ENCODE measurements at regions not wholly inside any gene's neighbourhood (a gene's known extent, or its start where the extent isn't known, plus 50 kb on each side); places are given as distances from the start of the nearest gene placed in this dataset.
"Not testable (repeated sequence)": the region's sequence is repeated elsewhere in the genome, so short reads cannot be mapped to it uniquely, and the experiment has no call there.

- not testable (repeated sequence) for TF ChIP-seq CTCF, POLR2A (IDR thresholded peaks at IDR 0.05)
These were observed 107.2 kb upstream of the ZNF469 start for GRCh38 chr16:88275336-88276122.
